IPS-11a (cell line): ENCODE measurements at regions not wholly inside any gene's neighbourhood (a gene's known extent, or its start where the extent isn't known, plus 50 kb on each side); places are given as distances from the start of the nearest gene placed in this dataset.
"Not testable (repeated sequence)": the region's sequence is repeated elsewhere in the genome, so short reads cannot be mapped to it uniquely, and the experiment has no call there.

ENCODE experiments used
- H3K4me3 ChIP-seq: one replicate; pipeline ENCODE4 v1.5.1; 2013; ENCODE audit warnings: low read depth, low read length, control low read depth

DNA sequence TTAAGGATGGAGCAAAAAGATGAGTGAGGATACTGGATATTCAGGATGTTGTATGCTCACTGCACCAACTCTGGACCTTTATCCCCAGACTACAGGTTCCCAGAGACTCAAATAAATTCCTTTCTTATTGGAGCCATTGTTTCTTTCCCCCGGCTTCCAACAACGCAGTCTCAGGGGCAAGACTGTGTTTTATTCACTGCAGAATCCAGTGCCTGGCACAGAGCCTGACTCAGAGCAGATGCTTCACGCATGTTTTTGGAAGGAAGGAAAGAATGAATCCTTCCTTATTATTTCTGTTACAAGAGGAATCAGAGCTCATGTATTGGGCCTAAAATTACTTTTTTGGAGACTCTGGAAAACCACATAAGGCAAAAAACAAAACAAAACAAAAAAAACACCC lies 96.0 kb upstream of the VGLL4 start:
- H3K4me3 ChIP-seq, result no peak overlapping the region

DNA sequence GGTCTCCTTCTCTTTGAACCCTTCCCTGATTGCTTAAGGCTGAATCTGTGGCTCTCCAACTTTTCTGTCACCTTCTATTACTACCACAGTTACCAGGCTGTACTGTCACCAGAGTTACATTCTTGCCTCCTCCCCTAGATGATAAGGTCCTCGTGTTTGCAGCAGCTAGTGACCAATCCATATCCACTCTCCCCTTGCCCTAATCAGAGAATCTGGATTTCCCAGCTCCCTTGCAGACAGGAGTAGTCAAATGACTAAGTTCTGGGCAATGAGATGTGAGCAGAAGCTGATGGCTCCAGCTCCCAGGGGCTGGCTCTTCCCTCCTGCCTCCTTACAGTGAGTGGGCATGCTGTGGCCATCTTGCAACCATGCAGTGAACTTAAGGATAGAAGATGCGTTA lies 95.4 kb upstream of the VGLL4 start:
- H3K4me3 ChIP-seq, result no peak overlapping the region

DNA sequence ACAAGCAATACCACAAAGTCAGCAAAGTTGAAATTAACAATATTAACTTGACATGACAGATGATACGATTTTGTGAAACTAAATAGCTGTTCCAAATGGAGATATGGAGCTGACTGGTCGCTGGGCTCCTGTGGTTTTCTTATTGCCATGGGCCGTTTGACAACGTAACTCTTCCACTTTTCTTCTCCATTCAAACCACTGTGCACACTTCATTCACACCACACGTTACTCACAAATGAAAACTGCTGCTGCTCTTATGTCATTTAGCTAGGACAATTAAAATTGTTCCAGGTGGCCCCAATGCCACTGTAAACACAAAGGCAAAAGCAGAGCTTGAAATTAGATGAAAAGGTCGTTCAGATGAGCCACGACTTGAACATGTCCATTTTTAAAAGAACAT lies 94.0 kb upstream of the VGLL4 start:
- no peak overlapping the region for H3K4me3 ChIP-seq

DNA sequence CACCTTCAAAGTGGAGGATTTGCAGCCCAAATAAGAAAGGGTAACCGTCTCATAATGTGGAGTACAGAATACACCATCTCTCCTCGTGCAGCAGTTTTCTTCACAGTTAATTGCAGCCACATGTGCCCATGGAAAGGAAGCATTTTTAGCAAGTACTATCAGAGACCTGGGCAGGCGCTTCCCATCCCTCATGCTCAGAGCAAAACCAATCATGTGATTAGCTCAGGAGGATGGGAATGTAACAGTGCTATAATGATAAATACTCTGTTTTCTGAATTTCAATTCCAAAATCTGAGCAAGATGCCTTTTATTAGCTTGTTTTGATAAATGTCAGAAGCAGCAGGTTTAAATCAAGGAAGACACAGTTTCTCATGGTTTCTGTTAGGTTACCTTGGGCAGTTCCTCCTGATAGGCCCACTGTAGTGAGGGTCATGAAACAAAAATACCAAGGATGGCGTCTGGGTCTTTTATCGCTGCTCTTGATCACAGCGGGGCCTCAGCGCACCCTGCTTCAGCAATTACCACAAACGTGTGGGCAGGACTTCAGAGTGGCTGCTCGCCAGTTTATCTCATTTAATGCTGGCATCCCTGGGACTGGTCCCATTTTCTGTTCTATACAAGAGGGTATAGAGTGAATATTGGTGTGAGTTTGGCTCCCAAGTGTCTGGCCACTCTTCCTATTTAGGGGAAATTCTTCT lies 92.6 kb upstream of the VGLL4 start:
- no peak overlapping the region for H3K4me3 ChIP-seq

DNA sequence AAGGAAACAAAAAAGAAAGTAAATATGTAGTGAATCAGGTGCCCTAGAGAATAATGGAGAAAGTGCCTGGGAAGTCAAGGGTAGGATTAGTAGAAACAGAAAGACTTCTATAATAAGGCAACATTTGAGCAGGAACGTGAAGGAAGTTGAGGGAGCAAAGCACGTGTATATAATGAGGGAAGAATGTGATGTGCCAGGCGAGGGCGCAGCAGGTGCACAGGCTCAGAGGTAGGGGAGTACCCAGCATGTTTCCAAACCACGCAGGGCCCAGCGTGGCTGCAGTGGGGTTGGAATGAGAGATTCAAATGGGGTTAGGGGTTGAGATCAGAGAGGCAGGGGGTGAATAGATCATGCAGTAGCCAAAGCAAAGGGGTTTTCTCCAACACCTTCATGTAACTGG lies 91.9 kb upstream of the VGLL4 start:
- no peak overlapping the region for H3K4me3 ChIP-seq

DNA sequence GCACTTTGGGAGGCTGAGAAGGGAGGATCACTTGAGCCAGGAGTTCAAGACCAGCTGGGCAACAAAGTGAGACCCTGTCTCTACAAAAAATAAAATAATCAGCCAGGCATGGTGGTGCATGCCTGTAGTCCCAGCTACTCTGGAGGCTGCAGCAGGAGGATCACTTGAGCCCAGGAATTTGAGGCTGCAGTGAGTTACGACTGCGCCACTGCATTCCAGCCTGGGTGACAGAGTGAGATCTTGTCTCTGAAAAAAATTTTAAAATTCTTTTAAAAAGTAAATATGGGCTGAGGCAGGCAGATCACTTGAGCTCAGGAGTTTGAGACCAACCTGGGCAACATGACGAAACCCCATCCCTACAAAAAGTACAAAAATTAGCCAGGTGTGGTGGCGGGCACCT lies 91.4 kb upstream of the VGLL4 start:
- not testable (repeated sequence) for H3K4me3 ChIP-seq

DNA sequence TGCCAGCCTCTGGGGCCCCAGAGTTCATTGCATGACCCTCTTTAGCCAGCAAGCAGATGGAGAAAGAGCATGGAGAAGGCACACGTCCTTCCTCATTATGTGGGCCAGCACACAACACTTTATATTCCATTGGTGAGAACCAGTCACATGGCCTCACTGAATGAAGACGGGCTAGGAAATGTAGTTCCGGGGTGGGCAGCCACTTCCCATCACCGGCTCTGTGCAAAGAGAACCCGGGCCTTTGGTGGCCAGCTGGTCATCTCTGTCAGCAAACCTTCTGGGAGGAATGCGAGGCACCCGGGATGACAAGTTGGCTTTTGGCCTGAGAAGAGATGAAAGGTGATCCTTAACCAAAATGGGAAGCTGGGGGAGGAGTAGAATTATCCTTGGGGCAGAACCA lies 90.2 kb upstream of the VGLL4 start:
- H3K4me3 ChIP-seq, result no peak overlapping the region

DNA sequence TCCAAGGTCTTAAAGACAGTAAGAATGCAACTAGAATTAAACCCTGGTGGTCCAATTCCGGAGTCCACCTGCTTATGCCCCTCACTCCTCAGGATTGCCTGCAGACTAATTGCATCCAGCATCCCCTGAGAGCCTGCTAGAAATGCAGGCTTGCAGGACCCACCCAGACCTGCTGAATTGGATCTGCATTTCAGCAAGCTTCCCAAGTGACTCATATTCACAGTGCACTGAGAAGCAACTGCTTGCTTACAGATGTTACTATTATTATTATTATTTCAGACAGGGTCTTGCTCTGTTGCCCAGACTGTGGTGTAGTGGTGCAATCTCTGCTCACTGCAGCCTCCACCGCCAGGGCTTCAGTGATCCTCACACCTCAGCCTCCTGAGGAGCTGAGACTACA lies 83.5 kb upstream of the VGLL4 start:
- no peak overlapping the region for H3K4me3 ChIP-seq

DNA sequence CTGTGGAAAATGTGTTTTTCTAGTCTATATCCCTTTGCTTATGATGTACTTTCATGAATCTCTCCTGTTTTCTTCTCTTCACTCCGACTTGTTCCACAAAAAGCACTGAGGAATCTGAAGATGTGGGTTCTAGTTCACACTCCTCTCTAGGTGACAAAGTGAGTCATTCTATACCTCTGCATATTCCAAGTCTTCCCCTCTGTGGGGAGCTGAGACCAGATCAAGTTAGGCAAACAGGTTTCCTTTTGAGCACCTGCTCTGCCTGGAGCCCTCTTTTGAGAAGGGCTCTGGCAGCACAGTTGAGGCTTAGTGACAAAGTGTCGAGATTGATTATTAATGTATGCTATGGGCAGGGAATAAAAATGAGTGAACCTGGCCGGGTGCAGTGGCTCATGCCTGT lies 82.4 kb upstream of the VGLL4 start:
- H3K4me3 ChIP-seq, result no peak overlapping the region

DNA sequence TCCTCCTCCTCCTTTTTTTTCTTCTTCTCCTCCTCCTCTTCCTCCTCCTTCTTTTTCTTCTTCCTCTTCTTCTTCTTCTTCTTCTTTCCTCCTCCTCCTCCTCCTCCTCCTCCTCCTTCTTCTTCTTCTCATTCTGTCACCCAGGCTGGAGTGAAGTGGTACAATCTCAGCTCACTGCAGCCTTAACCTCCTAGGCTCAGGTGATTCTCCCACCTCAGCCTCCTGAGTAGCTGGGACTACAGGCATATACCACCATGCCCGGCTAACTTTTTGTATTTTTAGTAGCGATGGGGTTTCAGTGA lies 81.6 kb upstream of the VGLL4 start:
- not testable (repeated sequence) for H3K4me3 ChIP-seq

DNA sequence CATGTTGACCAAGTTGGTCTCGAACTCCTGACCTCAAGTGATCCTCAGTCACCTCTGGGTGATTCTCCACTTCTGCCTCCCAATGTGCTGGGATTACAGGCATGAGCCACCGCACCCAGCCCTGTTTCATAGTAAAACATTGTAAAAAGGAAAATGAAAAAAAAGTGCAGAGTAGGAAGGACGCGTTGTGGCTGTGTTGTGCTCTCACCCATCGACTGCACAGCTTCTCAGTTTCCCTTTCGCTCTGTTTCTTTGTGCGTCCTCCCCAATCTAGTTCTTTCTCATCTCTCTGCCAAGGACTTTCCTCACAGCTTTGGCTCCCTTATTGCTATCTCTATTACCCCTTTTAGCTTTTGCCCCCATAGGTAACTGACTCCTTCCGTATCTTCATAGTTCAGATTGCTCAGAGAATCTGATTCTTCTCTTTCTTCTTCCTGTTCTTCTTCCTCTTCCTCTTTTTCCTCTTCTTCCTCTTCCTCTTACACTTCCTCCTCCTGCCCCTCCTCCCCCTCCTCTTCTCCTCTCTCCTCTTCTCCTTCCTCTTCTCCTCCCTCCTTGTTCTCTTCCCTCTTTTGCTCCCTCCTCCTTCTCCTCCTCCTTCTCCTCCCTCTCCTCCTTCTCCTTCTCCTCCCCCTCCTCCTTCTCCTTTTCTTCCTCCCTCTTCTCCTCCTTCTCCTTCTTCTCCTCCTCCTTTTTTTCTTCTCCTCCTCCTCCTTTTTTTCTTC lies 81.1 kb upstream of the VGLL4 start:
- H3K4me3 ChIP-seq, result no peak overlapping the region

DNA sequence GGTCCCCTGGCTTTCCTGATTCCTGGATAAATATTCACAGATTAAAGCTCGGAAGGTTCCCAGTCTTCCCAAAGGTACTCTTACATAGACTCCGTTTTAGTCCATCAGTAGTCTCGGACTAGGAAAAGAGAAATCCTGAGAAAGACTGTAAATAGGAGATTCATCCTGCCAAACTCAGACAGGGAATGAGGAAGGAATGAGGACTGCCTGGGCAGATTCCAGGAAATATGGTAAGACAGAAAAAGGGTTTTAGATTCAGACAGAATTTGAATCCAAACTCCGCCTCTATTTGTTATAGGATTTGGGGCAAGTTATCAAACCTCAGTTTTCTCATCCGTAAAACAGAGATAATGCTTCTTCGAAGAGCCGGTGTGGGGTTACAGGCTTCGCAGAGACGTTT lies 77.8 kb upstream of the VGLL4 start:
- no peak overlapping the region for H3K4me3 ChIP-seq

DNA sequence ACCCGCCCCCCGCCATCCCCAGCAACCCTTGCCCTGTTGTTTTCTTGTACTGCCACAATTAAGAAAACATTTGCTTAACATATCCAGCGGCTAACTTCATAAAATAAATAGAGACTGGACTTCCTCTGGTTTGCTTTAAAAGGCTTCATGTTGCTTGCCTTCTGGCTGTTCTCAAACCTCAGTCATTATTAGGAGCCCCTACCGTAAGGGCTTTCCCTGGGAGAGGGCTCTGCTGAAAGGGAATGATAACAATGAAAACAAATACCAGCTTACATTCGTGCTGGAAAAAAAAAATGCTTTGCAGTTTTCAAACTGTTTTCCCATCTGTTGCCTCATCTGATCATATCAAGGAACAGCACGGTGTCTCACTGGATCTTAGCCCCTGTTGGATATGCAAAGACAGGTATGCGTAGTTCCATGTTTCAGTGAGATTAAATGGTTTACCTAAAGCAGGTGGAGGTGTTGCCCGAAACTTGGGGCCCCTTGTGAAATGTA lies 77.2 kb upstream of the VGLL4 start:
- H3K4me3 ChIP-seq, result peak overlapping the region; percentile 81

DNA sequence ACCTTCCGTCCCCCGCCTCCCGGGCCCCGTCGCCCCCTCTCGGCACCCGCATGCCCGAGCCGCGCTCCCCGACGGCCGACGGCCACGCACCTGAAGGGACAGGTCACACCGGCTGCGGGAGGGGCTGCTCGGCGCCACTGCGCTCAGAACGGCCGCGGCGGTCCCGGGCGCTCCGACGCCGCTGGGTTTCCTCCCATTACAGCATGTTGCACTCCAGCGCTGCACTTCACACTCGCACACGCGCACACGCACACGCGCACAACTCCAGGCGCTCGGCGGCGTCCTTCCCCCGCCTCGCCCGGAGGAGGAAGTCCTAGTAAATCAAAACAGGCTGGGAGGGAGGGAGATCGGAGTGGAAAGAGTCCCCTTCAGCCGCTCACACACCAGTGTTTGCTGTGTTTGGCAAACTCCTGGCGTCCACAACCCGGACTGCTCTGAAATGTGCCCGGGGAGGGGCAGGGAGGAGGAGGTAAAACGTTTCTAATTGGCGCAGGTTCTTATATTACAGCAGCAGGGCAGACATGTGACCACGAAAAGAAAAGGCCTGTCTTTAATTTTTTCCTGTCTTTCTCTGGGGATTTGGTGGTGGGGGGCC lies 76.7 kb upstream of the VGLL4 start:
- peak overlapping the region; percentile 81 for H3K4me3 ChIP-seq

DNA sequence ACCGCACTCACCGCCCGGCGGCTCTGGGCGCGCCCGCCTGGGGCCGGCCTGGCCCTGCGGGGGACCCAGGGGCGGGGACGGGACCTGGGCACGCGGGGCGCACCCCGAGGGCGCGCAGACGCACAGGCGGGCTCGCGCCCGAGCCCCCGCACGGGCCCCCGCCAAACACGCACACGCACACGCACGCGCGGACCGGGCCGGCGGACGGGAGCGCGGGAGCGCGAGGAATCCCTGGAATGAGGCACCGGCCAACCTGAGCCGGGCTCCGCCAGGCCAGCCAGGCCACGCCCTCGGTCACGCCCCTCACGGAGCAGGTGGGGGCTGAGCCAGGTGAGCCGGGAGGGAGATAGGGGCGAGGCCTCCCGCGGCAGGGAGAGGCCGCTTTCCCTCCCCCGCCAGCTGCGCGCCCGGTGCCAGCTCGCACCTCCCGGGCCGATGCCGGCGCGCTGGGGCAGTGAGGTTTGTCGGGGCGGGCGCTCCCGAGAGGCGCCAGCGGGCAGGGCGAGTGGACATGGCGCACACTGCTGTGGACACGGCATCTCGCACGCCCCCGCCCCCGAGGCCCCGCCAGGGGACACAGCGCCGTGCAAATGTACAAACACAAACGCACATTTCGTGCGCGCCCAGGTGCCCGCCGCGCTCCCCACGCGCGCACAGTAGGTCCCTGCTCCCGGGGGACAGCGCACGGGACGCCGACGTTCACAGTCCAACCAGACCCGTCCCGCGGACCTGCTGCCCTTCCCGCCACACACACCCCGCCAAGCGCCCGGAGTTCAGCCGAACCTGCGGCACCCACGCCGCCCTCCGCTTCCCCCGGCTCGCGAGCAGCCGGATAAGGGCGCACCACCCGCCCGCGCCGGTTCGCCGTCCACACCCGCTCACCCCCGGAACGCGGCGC lies 75.9 kb upstream of the VGLL4 start:
- H3K4me3 ChIP-seq, result peak overlapping the region; percentile 81

DNA sequence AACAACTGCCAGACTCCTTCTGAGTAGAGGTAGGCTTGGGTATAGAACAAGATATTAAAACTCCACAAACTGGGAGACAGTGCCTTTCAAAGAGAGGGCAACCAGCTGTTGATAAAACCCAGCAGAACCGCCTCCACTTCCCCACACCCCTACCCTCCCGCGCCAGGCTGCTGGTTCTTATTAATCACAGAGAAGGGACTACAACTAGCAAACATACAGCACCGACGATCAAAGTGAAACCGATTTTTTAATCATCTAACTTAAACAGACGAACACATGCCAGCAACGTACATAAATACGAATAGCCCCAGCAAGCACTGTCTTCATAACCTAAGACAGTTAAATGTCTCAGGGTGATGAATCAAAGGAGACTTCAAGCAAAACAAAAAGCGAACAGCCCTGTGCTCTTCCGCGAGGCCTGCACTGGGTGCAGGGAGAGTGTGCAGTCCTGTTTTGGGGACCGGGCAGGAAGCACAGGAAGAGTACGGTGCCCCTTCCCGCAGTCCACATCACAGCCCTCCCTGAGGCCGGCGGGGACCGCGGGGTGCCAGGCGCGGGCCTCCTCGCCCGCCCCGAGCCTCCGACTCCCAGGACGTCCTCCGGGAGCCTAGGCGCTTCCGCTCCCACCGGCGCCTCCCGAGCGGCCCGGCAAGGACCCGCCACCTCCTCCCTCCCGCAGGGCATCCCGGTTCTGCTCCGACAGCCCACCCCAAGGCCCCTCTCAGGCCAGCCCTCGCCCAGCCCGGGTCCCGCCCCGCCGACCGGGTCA lies 75.1 kb upstream of the VGLL4 start:
- peak overlapping the region; percentile 81 for H3K4me3 ChIP-seq

DNA sequence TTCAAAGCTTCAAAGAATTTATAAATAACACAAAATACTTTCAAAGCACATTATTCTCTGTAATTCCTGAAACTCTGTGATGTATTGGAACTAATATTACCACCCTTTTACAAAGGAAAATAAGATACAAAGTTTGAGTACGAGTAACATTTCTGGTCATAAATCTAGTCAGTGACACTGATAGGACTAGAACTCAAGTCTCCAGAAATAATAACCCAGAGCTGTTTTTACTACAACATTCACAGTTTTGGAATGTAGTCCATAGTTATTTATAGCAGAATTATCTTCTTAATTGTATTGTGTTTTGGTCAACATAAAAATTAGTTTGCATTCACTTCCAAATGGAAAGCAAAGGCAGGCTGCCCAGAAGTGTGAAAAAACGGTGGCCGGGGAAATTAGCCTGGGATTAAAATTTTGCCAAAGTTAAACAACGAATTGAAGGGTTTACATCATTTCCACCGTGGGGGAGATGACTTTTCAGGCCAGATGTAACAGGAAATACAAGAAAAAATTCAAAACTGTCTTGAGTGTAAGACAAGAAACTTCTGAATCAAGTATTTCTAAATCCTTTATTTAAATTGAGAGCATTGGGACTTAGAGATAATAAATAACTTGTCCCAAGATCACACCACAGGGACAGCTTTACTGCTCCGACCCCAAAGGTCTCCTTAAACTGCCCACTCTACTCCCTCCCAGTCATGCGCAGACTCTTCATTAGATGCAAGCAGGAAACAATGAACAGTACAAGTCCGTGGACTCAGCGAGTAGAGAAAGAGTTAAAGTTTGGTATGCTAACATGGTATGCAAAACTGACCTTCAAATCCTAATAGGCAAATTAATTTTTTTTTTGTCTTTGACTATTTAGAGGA lies 74.3 kb upstream of the VGLL4 start:
- peak overlapping the region; percentile 81 for H3K4me3 ChIP-seq

DNA sequence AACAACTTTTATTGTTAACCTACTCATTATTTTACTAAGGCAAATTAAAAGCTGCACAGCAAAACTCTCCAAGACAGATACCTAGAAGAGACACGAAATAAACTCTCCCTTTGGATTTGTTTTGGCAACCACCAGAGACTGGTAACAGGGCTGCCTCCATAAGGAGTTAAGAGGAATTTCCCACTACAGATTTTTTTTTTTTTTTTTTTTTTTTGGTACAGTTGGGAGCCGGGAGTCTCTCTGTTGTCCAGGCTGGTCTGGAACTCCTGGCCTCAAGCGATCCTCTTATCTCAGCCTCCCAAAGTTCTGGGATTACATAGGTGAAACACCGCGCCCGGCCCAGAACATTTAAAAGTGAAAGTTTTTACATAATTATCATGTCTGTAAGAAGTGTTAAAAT lies 73.6 kb upstream of the VGLL4 start:
- H3K4me3 ChIP-seq, result no peak overlapping the region

DNA sequence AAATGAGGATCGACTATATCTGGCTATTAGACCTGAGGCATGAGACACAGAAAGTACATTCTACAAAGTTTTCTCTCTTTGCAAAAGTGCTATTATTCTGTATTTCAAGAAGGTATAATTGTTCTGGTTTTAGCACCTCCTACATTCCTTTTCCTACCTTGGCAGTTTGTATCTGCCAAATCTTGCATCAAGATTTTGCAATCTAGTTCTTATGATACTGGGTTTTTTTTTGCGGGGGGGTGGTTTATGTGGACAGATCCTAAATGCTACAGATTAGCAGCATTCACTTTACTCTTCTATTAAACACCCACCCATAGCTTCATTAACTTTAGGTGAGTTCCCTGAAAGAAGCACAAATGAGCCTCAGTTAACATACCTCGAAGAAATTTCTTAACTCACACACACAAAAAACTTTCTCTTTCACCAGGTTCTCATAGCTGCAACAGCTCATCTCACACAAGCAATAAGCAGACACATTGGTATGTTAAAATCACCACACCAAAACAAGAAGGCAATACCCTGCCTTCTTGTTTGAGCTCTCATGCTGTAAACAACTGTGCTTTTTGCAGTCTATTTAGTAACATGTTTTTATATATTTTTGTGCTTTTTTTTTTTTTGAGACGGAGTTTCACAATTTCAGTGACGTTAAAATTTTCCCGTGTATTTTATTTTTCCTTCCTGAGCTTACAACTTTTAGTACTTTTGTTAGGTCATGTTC lies 73.0 kb upstream of the VGLL4 start:
- no peak overlapping the region for H3K4me3 ChIP-seq
